ENCODE measurements at regions not wholly inside any gene's neighbourhood (a gene's known extent, or its start where the extent isn't known, plus 50 kb on each side); places are given as distances from the start of the nearest gene placed in this dataset.
"Not testable (repeated sequence)": the region's sequence is repeated elsewhere in the genome, so short reads cannot be mapped to it uniquely, and the experiment has no call there.

- no peak for DNase-seq (ENCODE audit: low spot score)
- Mint-ChIP-seq H3K9me3 (peaks cover 16% of the 10 kb centered on the region), H3K4me3 (no peak overlapping the region), H3K27ac (no peak overlapping the region), H3K27me3 (no peaks in the 10 kb centered on the region), H3K4me1 (ENCODE audit: low read depth in 2 of 2) (no peaks in the 10 kb centered on the region), H3K36me3 (peaks cover 5% of the 10 kb centered on the region)
- ATAC-seq: no peak
Observed at GRCh38 chr4:91989914-91990313, 313.9 kb upstream of the GRID2 start.

- no peaks in the 10 kb centered on the region for H3K4me1 Mint-ChIP-seq (ENCODE audit: low read depth in 2 of 2)
- DNase-seq (ENCODE audit: low spot score): no peak
- no peak overlapping the region for H3K27ac Mint-ChIP-seq
- no peaks in the 10 kb centered on the region for H3K27me3 Mint-ChIP-seq
- no peak for ATAC-seq
- H3K4me3 Mint-ChIP-seq: no peak overlapping the region
- H3K36me3 Mint-ChIP-seq: peaks cover 5% of the 10 kb centered on the region
- peaks cover 11% of the 10 kb centered on the region for H3K9me3 Mint-ChIP-seq
Observed at GRCh38 chr4:91990726-91991125, 313.0 kb upstream of the GRID2 start.

- Mint-ChIP-seq H3K9me3 (peaks cover 8% of the 10 kb centered on the region), H3K4me1 (ENCODE audit: low read depth in 2 of 2) (no peaks in the 10 kb centered on the region), H3K36me3 (no peaks in the 10 kb centered on the region), H3K4me3 (no peak overlapping the region), H3K27me3 (no peaks in the 10 kb centered on the region), H3K27ac (no peak overlapping the region)
- no peak for DNase-seq (ENCODE audit: low spot score)
- no peak for ATAC-seq
Observed at GRCh38 chr4:91997045-91997444, 306.7 kb upstream of the GRID2 start.

- Mint-ChIP-seq H3K27ac (no peak overlapping the region), H3K9me3 (peaks cover 27% of the 10 kb centered on the region), H3K4me3 (no peak overlapping the region), H3K4me1 (ENCODE audit: low read depth in 2 of 2) (no peaks in the 10 kb centered on the region), H3K27me3 (no peaks in the 10 kb centered on the region), H3K36me3 (no peaks in the 10 kb centered on the region)
- DNase-seq (ENCODE audit: low spot score) (no peak), ATAC-seq (no peak)
Observed at GRCh38 chr4:92012899-92013867, 290.6 kb upstream of the GRID2 start.

- peaks cover 27% of the 10 kb centered on the region for H3K9me3 Mint-ChIP-seq
- no peaks in the 10 kb centered on the region for H3K4me1 Mint-ChIP-seq (ENCODE audit: low read depth in 2 of 2)
- H3K36me3 Mint-ChIP-seq: no peaks in the 10 kb centered on the region
- ATAC-seq (no peak), DNase-seq (ENCODE audit: low spot score) (no peak)
- H3K27me3 Mint-ChIP-seq: no peaks in the 10 kb centered on the region
- H3K4me3 Mint-ChIP-seq: no peak overlapping the region
- no peak overlapping the region for H3K27ac Mint-ChIP-seq
Observed at GRCh38 chr4:92014067-92014466, 289.7 kb upstream of the GRID2 start.

- H3K27ac Mint-ChIP-seq: no peak overlapping the region
- ATAC-seq: no peak
- no peaks in the 10 kb centered on the region for H3K36me3 Mint-ChIP-seq
- H3K4me1 Mint-ChIP-seq (ENCODE audit: low read depth in 2 of 2): no peaks in the 10 kb centered on the region
- peaks cover 14% of the 10 kb centered on the region for H3K9me3 Mint-ChIP-seq
- H3K4me3 Mint-ChIP-seq: no peak overlapping the region
- no peak for DNase-seq (ENCODE audit: low spot score)
- H3K27me3 Mint-ChIP-seq: no peaks in the 10 kb centered on the region
Observed at GRCh38 chr4:92021203-92021602, 282.6 kb upstream of the GRID2 start.

- Mint-ChIP-seq H3K4me3 (no peak overlapping the region), H3K36me3 (no peaks in the 10 kb centered on the region), H3K9me3 (peaks cover 14% of the 10 kb centered on the region), H3K27me3 (no peaks in the 10 kb centered on the region), H3K4me1 (ENCODE audit: low read depth in 2 of 2) (no peaks in the 10 kb centered on the region), H3K27ac (no peak overlapping the region)
- DNase-seq (ENCODE audit: low spot score) (no peak), ATAC-seq (no peak)
Observed at GRCh38 chr4:92021788-92022187, 282.0 kb upstream of the GRID2 start.

GRCh38 chr4:92028830-92029229, 274.9 kb upstream of the GRID2 start:
- not testable (repeated sequence) for H3K36me3 Mint-ChIP-seq; H3K9me3 Mint-ChIP-seq; H3K4me1 Mint-ChIP-seq (ENCODE audit: low read depth in 2 of 2); DNase-seq (ENCODE audit: low spot score); H3K4me3 Mint-ChIP-seq; ATAC-seq; H3K27ac Mint-ChIP-seq; H3K27me3 Mint-ChIP-seq

GRCh38 chr4:92031825-92032224, 271.9 kb upstream of the GRID2 start:
- no peaks in the 10 kb centered on the region for H3K27me3 Mint-ChIP-seq
- ATAC-seq (no peak), DNase-seq (ENCODE audit: low spot score) (no peak)
- H3K4me3 Mint-ChIP-seq: no peak overlapping the region
- H3K4me1 Mint-ChIP-seq (ENCODE audit: low read depth in 2 of 2): no peaks in the 10 kb centered on the region
- no peak overlapping the region for H3K27ac Mint-ChIP-seq
- peaks cover 4% of the 10 kb centered on the region for H3K36me3 Mint-ChIP-seq
- no peaks in the 10 kb centered on the region for H3K9me3 Mint-ChIP-seq

- no peaks in the 10 kb centered on the region for H3K4me1 Mint-ChIP-seq (ENCODE audit: low read depth in 2 of 2)
- DNase-seq (ENCODE audit: low spot score): no peak
- no peak for ATAC-seq
- no peaks in the 10 kb centered on the region for H3K27me3 Mint-ChIP-seq
- H3K9me3 Mint-ChIP-seq: peaks cover 6% of the 10 kb centered on the region
- no peak overlapping the region for H3K27ac Mint-ChIP-seq
- H3K4me3 Mint-ChIP-seq: no peak overlapping the region
- peaks cover 9% of the 10 kb centered on the region for H3K36me3 Mint-ChIP-seq
Observed at GRCh38 chr4:92035666-92036065, 268.1 kb upstream of the GRID2 start.

GRCh38 chr4:92045718-92046117, 258.0 kb upstream of the GRID2 start:
- H3K4me1 Mint-ChIP-seq (ENCODE audit: low read depth in 2 of 2): no peaks in the 10 kb centered on the region
- no peak overlapping the region for H3K27ac Mint-ChIP-seq
- DNase-seq (ENCODE audit: low spot score) (no peak), ATAC-seq (no peak)
- H3K9me3 Mint-ChIP-seq: peaks cover 31% of the 10 kb centered on the region
- no peak overlapping the region for H3K4me3 Mint-ChIP-seq
- H3K36me3 Mint-ChIP-seq: peaks cover 5% of the 10 kb centered on the region
- no peaks in the 10 kb centered on the region for H3K27me3 Mint-ChIP-seq

- ATAC-seq: no peak
- Mint-ChIP-seq H3K27me3 (no peaks in the 10 kb centered on the region), H3K9me3 (peaks cover 31% of the 10 kb centered on the region), H3K4me3 (no peak overlapping the region), H3K27ac (no peak overlapping the region), H3K36me3 (peaks cover 9% of the 10 kb centered on the region), H3K4me1 (ENCODE audit: low read depth in 2 of 2) (no peaks in the 10 kb centered on the region)
- DNase-seq (ENCODE audit: low spot score): no peak
Observed at GRCh38 chr4:92047209-92047875, 256.4 kb upstream of the GRID2 start.

GRCh38 chr4:92050875-92051274, 252.9 kb upstream of the GRID2 start:
- ATAC-seq (no peak), DNase-seq (ENCODE audit: low spot score) (no peak)
- H3K9me3 Mint-ChIP-seq: peaks cover 25% of the 10 kb centered on the region
- H3K4me1 Mint-ChIP-seq (ENCODE audit: low read depth in 2 of 2): no peaks in the 10 kb centered on the region
- no peaks in the 10 kb centered on the region for H3K27me3 Mint-ChIP-seq
- peaks cover 4% of the 10 kb centered on the region for H3K36me3 Mint-ChIP-seq
- no peak overlapping the region for H3K4me3 Mint-ChIP-seq
- no peak overlapping the region for H3K27ac Mint-ChIP-seq

GRCh38 chr4:92059615-92060014, 244.2 kb upstream of the GRID2 start:
- ATAC-seq (no peak), DNase-seq (ENCODE audit: low spot score) (no peak)
- no peaks in the 10 kb centered on the region for H3K27me3 Mint-ChIP-seq
- no peak overlapping the region for H3K4me3 Mint-ChIP-seq
- peaks cover 18% of the 10 kb centered on the region for H3K9me3 Mint-ChIP-seq
- H3K36me3 Mint-ChIP-seq: no peaks in the 10 kb centered on the region
- H3K4me1 Mint-ChIP-seq (ENCODE audit: low read depth in 2 of 2): no peaks in the 10 kb centered on the region
- H3K27ac Mint-ChIP-seq: no peak overlapping the region

Data from natural killer cell treated with Interleukin-12 subunit alpha and Interleukin-12 subunit beta and Interleukin-15 and Interleukin-18, amount 100 ng/mL, for 72 hours (primary cell).